ENCODE measurements at regions not wholly inside any gene's neighbourhood (a gene's known extent, or its start where the extent isn't known, plus 50 kb on each side); places are given as distances from the start of the nearest gene placed in this dataset.

DNA sequence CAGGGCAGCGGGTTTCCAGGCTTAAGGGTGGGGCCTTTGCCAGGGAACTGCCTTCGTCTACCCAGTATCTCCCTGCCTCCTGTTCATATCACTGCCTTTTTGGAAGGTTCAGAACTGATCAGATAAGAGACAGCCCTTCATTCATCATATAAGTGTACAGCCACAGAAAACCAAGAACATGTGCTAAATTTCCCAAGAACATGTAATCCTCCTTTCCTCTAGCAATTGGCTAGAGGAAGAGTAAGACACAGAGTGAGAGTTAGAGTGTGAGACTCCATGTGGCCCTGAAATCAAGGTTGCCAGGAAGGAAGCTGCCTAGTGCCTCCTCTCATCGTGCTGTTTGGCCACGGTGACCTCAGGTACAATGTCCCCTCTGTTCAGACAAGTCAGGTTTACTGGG, 770.9 kb downstream of the TNS3 start (continued):
- no peak for TF ChIP-seq FOXA2 (IDR thresholded peaks at IDR 0.05)
- TF ChIP-seq RXRA (IDR thresholded peaks at IDR 0.05), result no peak
- no peak for TF ChIP-seq YY1 (IDR thresholded peaks at IDR 0.05)
- TF ChIP-seq, protein P1, sequence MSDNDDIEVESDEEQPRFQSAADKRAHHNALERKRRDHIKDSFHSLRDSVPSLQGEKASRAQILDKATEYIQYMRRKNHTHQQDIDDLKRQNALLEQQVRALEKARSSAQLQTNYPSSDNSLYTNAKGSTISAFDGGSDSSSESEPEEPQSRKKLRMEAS (IDR thresholded peaks at IDR 0.05), result no peak
- TF ChIP-seq SP1 (IDR thresholded peaks at IDR 0.05), result no peak

DNA sequence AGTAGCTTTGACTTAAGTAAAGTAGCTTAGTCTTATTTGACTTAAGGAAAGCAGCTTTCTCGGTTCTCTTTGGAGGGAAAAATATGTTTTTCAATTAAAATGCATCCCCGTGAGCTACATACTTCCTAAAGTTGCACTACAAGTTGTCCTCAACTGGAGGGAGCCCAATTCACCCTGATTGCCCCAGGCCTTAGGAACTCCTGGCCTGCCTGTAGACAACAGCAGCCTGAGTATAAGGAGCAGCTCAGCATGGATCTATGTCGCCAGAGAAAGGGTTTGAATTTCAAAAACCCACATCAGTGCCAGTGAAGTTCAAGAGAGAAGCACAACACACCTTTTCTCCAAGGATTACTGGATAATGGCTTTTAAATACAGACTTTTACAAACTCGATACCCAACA, 772.0 kb downstream of the TNS3 start:
- Histone ChIP-seq H3K27me3 (ENCODE audit: control insufficient read depth in 4 of 4, insufficient read depth in 4 of 4, low read length in 3 of 4) (no peaks in the 10 kb centered on the region), H3K27ac (ENCODE audit: low read depth in 1 of 2, low read length in 2 of 2) (no peak overlapping the region), H3K36me3 (ENCODE audit: control insufficient read depth in 4 of 4, insufficient read depth in 3 of 4, low read depth in 1 of 4, low read length in 3 of 4) (no peaks in the 10 kb centered on the region), H3K9ac (ENCODE audit: low read depth in 1 of 2, low read length in 2 of 2) (no peak overlapping the region), H3K4me1 (ENCODE audit: control insufficient read depth in 4 of 4, insufficient read depth in 4 of 4, low read length in 3 of 4) (no peaks in the 10 kb centered on the region), H3K4me3 (ENCODE audit: low read depth in 1 of 3, low read length in 3 of 3) (no peak overlapping the region), H3K9me3 (ENCODE audit: control insufficient read depth in 4 of 4, low read length in 3 of 4) (no peaks in the 10 kb centered on the region)
- DNase-seq (ENCODE audit: low spot score), result no peak
- no peak for TF ChIP-seq FOXA2 (IDR thresholded peaks at IDR 0.05)
- no peak for TF ChIP-seq EGR1 (IDR thresholded peaks at IDR 0.05; ENCODE audit: low read depth in 2 of 2)
- TF ChIP-seq, protein P2, sequence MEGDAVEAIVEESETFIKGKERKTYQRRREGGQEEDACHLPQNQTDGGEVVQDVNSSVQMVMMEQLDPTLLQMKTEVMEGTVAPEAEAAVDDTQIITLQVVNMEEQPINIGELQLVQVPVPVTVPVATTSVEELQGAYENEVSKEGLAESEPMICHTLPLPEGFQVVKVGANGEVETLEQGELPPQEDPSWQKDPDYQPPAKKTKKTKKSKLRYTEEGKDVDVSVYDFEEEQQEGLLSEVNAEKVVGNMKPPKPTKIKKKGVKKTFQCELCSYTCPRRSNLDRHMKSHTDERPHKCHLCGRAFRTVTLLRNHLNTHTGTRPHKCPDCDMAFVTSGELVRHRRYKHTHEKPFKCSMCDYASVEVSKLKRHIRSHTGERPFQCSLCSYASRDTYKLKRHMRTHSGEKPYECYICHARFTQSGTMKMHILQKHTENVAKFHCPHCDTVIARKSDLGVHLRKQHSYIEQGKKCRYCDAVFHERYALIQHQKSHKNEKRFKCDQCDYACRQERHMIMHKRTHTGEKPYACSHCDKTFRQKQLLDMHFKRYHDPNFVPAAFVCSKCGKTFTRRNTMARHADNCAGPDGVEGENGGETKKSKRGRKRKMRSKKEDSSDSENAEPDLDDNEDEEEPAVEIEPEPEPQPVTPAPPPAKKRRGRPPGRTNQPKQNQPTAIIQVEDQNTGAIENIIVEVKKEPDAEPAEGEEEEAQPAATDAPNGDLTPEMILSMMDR (IDR thresholded peaks at IDR 0.05; ENCODE audit: low read depth, low read length, missing input control), result no peak
- TF ChIP-seq YY1 (IDR thresholded peaks at IDR 0.05), result no peak
- 90% methylated on average over 4 of the region's 4 CpGs for WGBS

DNA sequence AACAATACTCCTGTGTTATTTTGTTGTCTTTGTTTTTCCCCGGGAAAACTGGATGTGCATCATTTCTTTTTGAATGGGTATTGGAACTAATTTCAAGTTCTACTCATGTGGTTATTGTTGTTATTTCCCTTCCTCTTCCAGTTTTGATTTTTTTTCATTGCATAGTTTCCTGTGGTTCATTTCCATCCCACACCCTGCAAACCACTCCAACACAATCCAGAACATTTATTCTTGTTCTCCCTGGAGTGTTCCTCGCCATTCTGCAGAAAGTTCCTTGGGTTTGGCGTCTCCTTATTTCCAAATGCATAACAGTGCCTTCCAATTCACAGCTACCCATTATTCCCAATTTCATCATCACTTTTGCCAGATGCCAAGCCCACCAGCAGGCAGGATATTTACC, 775.1 kb downstream of the TNS3 start:
- H3K27me3 ChIP-seq (ENCODE audit: control insufficient read depth in 4 of 4, insufficient read depth in 4 of 4, low read length in 3 of 4), result no peaks in the 10 kb centered on the region
- no peak overlapping the region for H3K9ac ChIP-seq (ENCODE audit: low read depth in 1 of 2, low read length in 2 of 2)
- H3K4me3 ChIP-seq (ENCODE audit: low read depth in 1 of 3, low read length in 3 of 3), result no peak overlapping the region
- H3K36me3 ChIP-seq (ENCODE audit: control insufficient read depth in 4 of 4, insufficient read depth in 3 of 4, low read depth in 1 of 4, low read length in 3 of 4), result no peaks in the 10 kb centered on the region
- TF ChIP-seq HNF4G (IDR thresholded peaks at IDR 0.05), result no peak
- TF ChIP-seq, protein P3, sequence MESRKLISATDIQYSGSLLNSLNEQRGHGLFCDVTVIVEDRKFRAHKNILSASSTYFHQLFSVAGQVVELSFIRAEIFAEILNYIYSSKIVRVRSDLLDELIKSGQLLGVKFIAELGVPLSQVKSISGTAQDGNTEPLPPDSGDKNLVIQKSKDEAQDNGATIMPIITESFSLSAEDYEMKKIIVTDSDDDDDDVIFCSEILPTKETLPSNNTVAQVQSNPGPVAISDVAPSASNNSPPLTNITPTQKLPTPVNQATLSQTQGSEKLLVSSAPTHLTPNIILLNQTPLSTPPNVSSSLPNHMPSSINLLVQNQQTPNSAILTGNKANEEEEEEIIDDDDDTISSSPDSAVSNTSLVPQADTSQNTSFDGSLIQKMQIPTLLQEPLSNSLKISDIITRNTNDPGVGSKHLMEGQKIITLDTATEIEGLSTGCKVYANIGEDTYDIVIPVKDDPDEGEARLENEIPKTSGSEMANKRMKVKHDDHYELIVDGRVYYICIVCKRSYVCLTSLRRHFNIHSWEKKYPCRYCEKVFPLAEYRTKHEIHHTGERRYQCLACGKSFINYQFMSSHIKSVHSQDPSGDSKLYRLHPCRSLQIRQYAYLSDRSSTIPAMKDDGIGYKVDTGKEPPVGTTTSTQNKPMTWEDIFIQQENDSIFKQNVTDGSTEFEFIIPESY (IDR thresholded peaks at IDR 0.05), result no peak
- TF ChIP-seq GABPA (IDR thresholded peaks at IDR 0.05 in 1 of 2, conservative IDR thresholded peaks at IDR 0.05 in 1 of 2), result no peak
- no peak for TF ChIP-seq FOXA1 (IDR thresholded peaks at IDR 0.05)
- no peak for TF ChIP-seq TAF1 (conservative IDR thresholded peaks at IDR 0.05)
- no peak for TF ChIP-seq JUND (IDR thresholded peaks at IDR 0.05)
- TF ChIP-seq NR2F2 (IDR thresholded peaks at IDR 0.05), result no peak
- TF ChIP-seq, protein P4, sequence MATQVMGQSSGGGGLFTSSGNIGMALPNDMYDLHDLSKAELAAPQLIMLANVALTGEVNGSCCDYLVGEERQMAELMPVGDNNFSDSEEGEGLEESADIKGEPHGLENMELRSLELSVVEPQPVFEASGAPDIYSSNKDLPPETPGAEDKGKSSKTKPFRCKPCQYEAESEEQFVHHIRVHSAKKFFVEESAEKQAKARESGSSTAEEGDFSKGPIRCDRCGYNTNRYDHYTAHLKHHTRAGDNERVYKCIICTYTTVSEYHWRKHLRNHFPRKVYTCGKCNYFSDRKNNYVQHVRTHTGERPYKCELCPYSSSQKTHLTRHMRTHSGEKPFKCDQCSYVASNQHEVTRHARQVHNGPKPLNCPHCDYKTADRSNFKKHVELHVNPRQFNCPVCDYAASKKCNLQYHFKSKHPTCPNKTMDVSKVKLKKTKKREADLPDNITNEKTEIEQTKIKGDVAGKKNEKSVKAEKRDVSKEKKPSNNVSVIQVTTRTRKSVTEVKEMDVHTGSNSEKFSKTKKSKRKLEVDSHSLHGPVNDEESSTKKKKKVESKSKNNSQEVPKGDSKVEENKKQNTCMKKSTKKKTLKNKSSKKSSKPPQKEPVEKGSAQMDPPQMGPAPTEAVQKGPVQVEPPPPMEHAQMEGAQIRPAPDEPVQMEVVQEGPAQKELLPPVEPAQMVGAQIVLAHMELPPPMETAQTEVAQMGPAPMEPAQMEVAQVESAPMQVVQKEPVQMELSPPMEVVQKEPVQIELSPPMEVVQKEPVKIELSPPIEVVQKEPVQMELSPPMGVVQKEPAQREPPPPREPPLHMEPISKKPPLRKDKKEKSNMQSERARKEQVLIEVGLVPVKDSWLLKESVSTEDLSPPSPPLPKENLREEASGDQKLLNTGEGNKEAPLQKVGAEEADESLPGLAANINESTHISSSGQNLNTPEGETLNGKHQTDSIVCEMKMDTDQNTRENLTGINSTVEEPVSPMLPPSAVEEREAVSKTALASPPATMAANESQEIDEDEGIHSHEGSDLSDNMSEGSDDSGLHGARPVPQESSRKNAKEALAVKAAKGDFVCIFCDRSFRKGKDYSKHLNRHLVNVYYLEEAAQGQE (IDR thresholded peaks at IDR 0.05), result no peak
- TF ChIP-seq, protein P2 (IDR thresholded peaks at IDR 0.05; ENCODE audit: low read depth, low read length, missing input control), result no peak
- TF ChIP-seq YY1 (IDR thresholded peaks at IDR 0.05), result no peak
- TF ChIP-seq, protein P5, sequence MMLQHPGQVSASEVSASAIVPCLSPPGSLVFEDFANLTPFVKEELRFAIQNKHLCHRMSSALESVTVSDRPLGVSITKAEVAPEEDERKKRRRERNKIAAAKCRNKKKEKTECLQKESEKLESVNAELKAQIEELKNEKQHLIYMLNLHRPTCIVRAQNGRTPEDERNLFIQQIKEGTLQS (IDR thresholded peaks at IDR 0.05), result no peak
- no peak for TF ChIP-seq FOXA2 (IDR thresholded peaks at IDR 0.05)
- TF ChIP-seq RAD21 (IDR thresholded peaks at IDR 0.05), result no peak
- TF ChIP-seq HNF4A (conservative IDR thresholded peaks at IDR 0.05), result no peak
- TF ChIP-seq, protein P1 (IDR thresholded peaks at IDR 0.05), result no peak
- no peak for TF ChIP-seq SP1 (IDR thresholded peaks at IDR 0.05)
- TF ChIP-seq RXRA (IDR thresholded peaks at IDR 0.05), result no peak
- TF ChIP-seq EGR1 (IDR thresholded peaks at IDR 0.05; ENCODE audit: low read depth in 2 of 2), result no peak
- no peaks in the 10 kb centered on the region for H3K9me3 ChIP-seq (ENCODE audit: control insufficient read depth in 4 of 4, low read length in 3 of 4)
- 54% methylated on average over 3 of the region's 3 CpGs for WGBS
- no peak overlapping the region for H3K27ac ChIP-seq (ENCODE audit: low read depth in 1 of 2, low read length in 2 of 2)
- DNase-seq (ENCODE audit: low spot score), result no peak
- H3K4me1 ChIP-seq (ENCODE audit: control insufficient read depth in 4 of 4, insufficient read depth in 4 of 4, low read length in 3 of 4), result no peaks in the 10 kb centered on the region

Data from liver (tissue), 8 donors.